ENCODE measurements at regions not wholly inside any gene's neighbourhood (a gene's known extent, or its start where the extent isn't known, plus 50 kb on each side); places are given as distances from the start of the nearest gene placed in this dataset.
A peak's percentile ranks its signal among the peaks of the same experiment; 100 is the strongest.

- Mint-ChIP-seq H3K27ac (ENCODE audit: unreplicated experiment) (no peak overlapping the region), H3K27me3 (ENCODE audit: unreplicated experiment) (peaks cover 2% of the 10 kb centered on the region), H3K4me1 (ENCODE audit: low read depth, unreplicated experiment) (peaks cover 11% of the 10 kb centered on the region), H3K4me3 (ENCODE audit: unreplicated experiment) (no peak overlapping the region), H3K36me3 (ENCODE audit: unreplicated experiment) (no peaks in the 10 kb centered on the region), H3K9me3 (ENCODE audit: unreplicated experiment) (peaks cover 1% of the 10 kb centered on the region)
- peak; percentile 25 for TF ChIP-seq CTCF (IDR thresholded peaks at IDR 0.05; ENCODE audit: partially characterized antibody, unreplicated experiment)
- DNase-seq, result no peak
Measured at GRCh38 chr7:18357691-18358090, 137.9 kb upstream of the HDAC9 start.

- no peaks in the 10 kb centered on the region for H3K36me3 Mint-ChIP-seq (ENCODE audit: unreplicated experiment)
- H3K9me3 Mint-ChIP-seq (ENCODE audit: unreplicated experiment), result peaks cover 1% of the 10 kb centered on the region
- TF ChIP-seq CTCF (IDR thresholded peaks at IDR 0.05; ENCODE audit: partially characterized antibody, unreplicated experiment), result no peak
- peaks cover 3% of the 10 kb centered on the region for H3K27me3 Mint-ChIP-seq (ENCODE audit: unreplicated experiment)
- DNase-seq, result no peak
- peaks cover 27% of the 10 kb centered on the region for H3K4me1 Mint-ChIP-seq (ENCODE audit: low read depth, unreplicated experiment)
- H3K27ac Mint-ChIP-seq (ENCODE audit: unreplicated experiment), result no peak overlapping the region
- no peak overlapping the region for H3K4me3 Mint-ChIP-seq (ENCODE audit: unreplicated experiment)
Measured at GRCh38 chr7:18361756-18362155, 133.8 kb upstream of the HDAC9 start.

- Mint-ChIP-seq H3K27me3 (ENCODE audit: unreplicated experiment) (peaks cover 3% of the 10 kb centered on the region), H3K27ac (ENCODE audit: unreplicated experiment) (peak overlapping the region; percentile 17), H3K9me3 (ENCODE audit: unreplicated experiment) (no peaks in the 10 kb centered on the region), H3K4me1 (ENCODE audit: low read depth, unreplicated experiment) (peaks cover 24% of the 10 kb centered on the region), H3K4me3 (ENCODE audit: unreplicated experiment) (no peak overlapping the region), H3K36me3 (ENCODE audit: unreplicated experiment) (no peaks in the 10 kb centered on the region)
- DNase-seq, result no peak
- no peak for TF ChIP-seq CTCF (IDR thresholded peaks at IDR 0.05; ENCODE audit: partially characterized antibody, unreplicated experiment)
Measured at GRCh38 chr7:18363751-18364380, 131.7 kb upstream of the HDAC9 start.

- H3K27ac Mint-ChIP-seq (ENCODE audit: unreplicated experiment), result peak overlapping the region; percentile 17
- H3K27me3 Mint-ChIP-seq (ENCODE audit: unreplicated experiment), result peaks cover 3% of the 10 kb centered on the region
- no peaks in the 10 kb centered on the region for H3K9me3 Mint-ChIP-seq (ENCODE audit: unreplicated experiment)
- no peak overlapping the region for H3K4me3 Mint-ChIP-seq (ENCODE audit: unreplicated experiment)
- no peaks in the 10 kb centered on the region for H3K36me3 Mint-ChIP-seq (ENCODE audit: unreplicated experiment)
- H3K4me1 Mint-ChIP-seq (ENCODE audit: low read depth, unreplicated experiment), result peaks cover 24% of the 10 kb centered on the region
- DNase-seq, result no peak
- TF ChIP-seq CTCF (IDR thresholded peaks at IDR 0.05; ENCODE audit: partially characterized antibody, unreplicated experiment), result no peak
Measured at GRCh38 chr7:18364396-18364795, 131.2 kb upstream of the HDAC9 start.

GRCh38 chr7:18366394-18366793, 129.2 kb upstream of the HDAC9 start:
- Mint-ChIP-seq H3K4me3 (ENCODE audit: unreplicated experiment) (no peak overlapping the region), H3K27ac (ENCODE audit: unreplicated experiment) (no peak overlapping the region), H3K27me3 (ENCODE audit: unreplicated experiment) (peaks cover 1% of the 10 kb centered on the region), H3K36me3 (ENCODE audit: unreplicated experiment) (no peaks in the 10 kb centered on the region), H3K9me3 (ENCODE audit: unreplicated experiment) (no peaks in the 10 kb centered on the region), H3K4me1 (ENCODE audit: low read depth, unreplicated experiment) (peaks cover 24% of the 10 kb centered on the region)
- no peak for DNase-seq
- no peak for TF ChIP-seq CTCF (IDR thresholded peaks at IDR 0.05; ENCODE audit: partially characterized antibody, unreplicated experiment)

Measured in glutamatergic neuron (in vitro differentiated cells).